Fibroblast of skin of scalp (primary cell): ENCODE measurements at regions not wholly inside any gene's neighbourhood (a gene's known extent, or its start where the extent isn't known, plus 50 kb on each side); places are given as distances from the start of the nearest gene placed in this dataset.
A peak's percentile ranks its signal among the peaks of the same experiment; 100 is the strongest.

Experiments
- DNase-seq: peaks from one replicate; pipeline ENCODE4 v3.0.0-alpha.2; 2013

GRCh38 chr10:44787480-44788075 lies 123.6 kb upstream of the TMEM72 start:
- DNase-seq: no peak

- DNase-seq: no peak
Observed at GRCh38 chr10:44788147-44789129, 122.7 kb upstream of the TMEM72 start.

GRCh38 chr10:44792119-44792775 lies 118.9 kb upstream of the TMEM72 start:
- no peak for DNase-seq

- peak; percentile 36 for DNase-seq
Observed at GRCh38 chr10:44799966-44800365, 111.2 kb upstream of the TMEM72 start.

- DNase-seq: peak; percentile 96
Observed at GRCh38 chr10:44801383-44802327, 109.5 kb upstream of the TMEM72 start.

GRCh38 chr10:44803862-44804261 lies 107.3 kb upstream of the TMEM72 start:
- DNase-seq: no peak

- no peak for DNase-seq
Observed at GRCh38 chr10:44804661-44805060, 106.5 kb upstream of the TMEM72 start.

- no peak for DNase-seq
Observed at GRCh38 chr10:44805466-44806210, 105.5 kb upstream of the TMEM72 start.

- DNase-seq: peak; percentile 21
Observed at GRCh38 chr10:44806950-44807349, 104.2 kb upstream of the TMEM72 start.

GRCh38 chr10:44807451-44807850 lies 103.7 kb upstream of the TMEM72 start:
- DNase-seq: no peak

- peak; percentile 43 for DNase-seq
Observed at GRCh38 chr10:44809647-44810046, 101.5 kb upstream of the TMEM72 start.

GRCh38 chr10:44811072-44811471 lies 100.1 kb upstream of the TMEM72 start:
- DNase-seq: no peak

GRCh38 chr10:44813201-44813600 lies 97.9 kb upstream of the TMEM72 start:
- DNase-seq: no peak

GRCh38 chr10:44814929-44815328 lies 96.2 kb upstream of the TMEM72 start:
- no peak for DNase-seq

- no peak for DNase-seq
Observed at GRCh38 chr10:44818041-44818649, 93.0 kb upstream of the TMEM72 start.

GRCh38 chr10:44818701-44819127 lies 92.4 kb upstream of the TMEM72 start:
- peak; percentile 33 for DNase-seq

- no peak for DNase-seq
Observed at GRCh38 chr10:44820094-44820493, 91.0 kb upstream of the TMEM72 start.

- DNase-seq: no peak
Observed at GRCh38 chr10:44821290-44821689, 89.8 kb upstream of the TMEM72 start.

- DNase-seq: no peak
Observed at GRCh38 chr10:44822349-44822748, 88.8 kb upstream of the TMEM72 start.

GRCh38 chr10:44822966-44823365 lies 88.2 kb upstream of the TMEM72 start:
- DNase-seq: no peak

- no peak for DNase-seq
Observed at GRCh38 chr10:44824607-44825006, 86.5 kb upstream of the TMEM72 start.
